ENCODE measurements at regions not wholly inside any gene's neighbourhood (a gene's known extent, or its start where the extent isn't known, plus 50 kb on each side); places are given as distances from the start of the nearest gene placed in this dataset.

DNA sequence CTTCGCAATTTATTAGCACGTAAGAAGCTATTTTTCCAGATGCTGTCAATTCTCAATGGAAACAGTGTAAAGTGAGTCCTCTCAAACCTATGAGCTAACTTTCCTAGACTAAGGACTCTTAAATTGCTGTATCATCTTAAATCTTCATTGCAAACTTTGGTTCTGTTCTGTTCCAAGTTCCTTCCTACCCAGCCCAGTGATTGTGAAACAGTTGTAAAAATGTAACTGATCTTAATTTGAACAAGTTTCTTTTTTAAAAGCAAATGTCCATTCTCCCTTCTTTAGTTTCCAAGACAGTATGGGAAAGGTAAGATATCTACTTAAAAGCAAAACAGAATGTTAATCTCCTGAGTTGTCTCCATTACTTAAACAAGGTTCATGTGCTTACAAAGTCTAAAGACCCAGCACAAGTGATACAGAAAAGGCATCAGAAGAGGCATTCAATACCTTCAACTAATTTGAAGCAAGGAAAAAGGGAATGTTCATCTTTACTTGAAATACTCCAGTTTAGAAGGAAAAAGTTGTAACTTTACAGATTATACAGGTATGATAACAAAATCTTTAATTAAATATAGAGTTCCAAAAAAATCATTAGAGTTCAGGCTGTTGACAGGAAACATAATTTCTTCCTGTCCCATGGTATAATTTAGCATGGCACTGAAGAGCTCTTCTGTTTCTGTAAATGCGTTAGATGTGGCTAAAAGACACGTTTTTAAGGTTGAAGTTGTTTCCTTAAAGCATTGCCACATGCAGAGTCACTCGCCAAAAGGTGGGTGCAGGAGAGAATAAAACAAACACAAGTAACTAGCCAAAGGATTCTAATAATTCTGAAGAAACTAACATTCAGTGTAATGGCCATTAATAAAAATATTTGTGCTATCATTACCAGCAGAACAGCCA lies 101.5 kb upstream of the USP15 start:
- TF ChIP-seq POLR2A (IDR thresholded peaks at IDR 0.05) (no peak), CTCF (IDR thresholded peaks at IDR 0.05) (no peak), POLR2AphosphoS5 (IDR thresholded peaks at IDR 0.05) (no peak)

All from prostate gland (tissue), 2 donors.